IMR-90 (cell line): ENCODE measurements at regions not wholly inside any gene's neighbourhood (a gene's known extent, or its start where the extent isn't known, plus 50 kb on each side); places are given as distances from the start of the nearest gene placed in this dataset.

Source experiments
- ATAC-seq: fragments of 200-7000 bp; cut with Tn5 transposase; 2 replicates; pipeline ENCODE4 v1.9.1; 2020; ENCODE audit warnings: low read depth, mild to moderate bottlenecking, moderate library complexity
- BruUV-seq: library from RNA; stranded (reverse); fragments of 400-500 nt; replicated peaks from 2 replicates; lab custom pipeline; 2021; lab: Mats Ljungman, UMichigan
- CTCF ChIA-PET: fragments of 300-600 bp; formaldehyde crosslinking; extraction: SDS; loops from one replicate; lab custom pipeline; 2021; ENCODE audit warnings: antibody characterized with exemption; lab: Yijun Ruan, JAX
- POLR2A ChIA-PET: fragments of 300-600 bp; sonication (Branson Sonifier 250); formaldehyde crosslinking; loops from one replicate; lab custom pipeline; 2022; ENCODE audit warnings: antibody characterized with exemption; ENCODE audit not compliant: unreplicated experiment; lab: Charles Lee
- DNase-seq: peaks from one replicate; pipeline ENCODE4 v3.0.0; 2013
- H2AFZ ChIP-seq: replicated peaks from 2 replicates; pipeline ENCODE3; 2013; ENCODE audit warnings: low read length, mild to moderate bottlenecking; ENCODE audit not compliant: poor library complexity
- H2AK5ac ChIP-seq: 2 replicates; pipeline ENCODE4 v1.6.1; 2013; ENCODE audit warnings: low read depth, low read length, inconsistent platforms
- H2AK9ac ChIP-seq: replicated peaks from 2 replicates; pipeline ENCODE3; 2013; ENCODE audit warnings: mild to moderate bottlenecking, low read depth, low read length, moderate library complexity; ENCODE audit not compliant: poor library complexity
- H2BK120ac ChIP-seq: 2 replicates; pipeline ENCODE4 v1.6.1; 2013; ENCODE audit warnings: low read depth, low read length, inconsistent platforms
- H2BK15ac ChIP-seq: 3 replicates; pipeline ENCODE4 v1.6.1; 2013; ENCODE audit warnings: low read depth, low read length, inconsistent platforms
- H2BK20ac ChIP-seq: 2 replicates; pipeline ENCODE4 v1.6.1; 2013; ENCODE audit warnings: low read depth, mild to moderate bottlenecking, inconsistent platforms, low read length, moderate library complexity
- H2BK5ac ChIP-seq: 2 replicates; pipeline ENCODE4 v1.6.1; 2013; ENCODE audit warnings: mild to moderate bottlenecking, low read depth, low read length, inconsistent platforms; ENCODE audit not compliant: poor library complexity, severe bottlenecking
- H3K14ac ChIP-seq: replicated peaks from 2 replicates; pipeline ENCODE4 v1.6.1; 2013; ENCODE audit warnings: low read depth, low read length, inconsistent platforms
- H3K18ac ChIP-seq: 2 replicates; pipeline ENCODE4 v1.6.1; 2013; ENCODE audit warnings: low read depth, low read length, control low read depth
- H3K23ac ChIP-seq: 2 replicates; pipeline ENCODE4 v1.6.1; 2013; ENCODE audit warnings: low read depth, low read length, inconsistent platforms
- H3K27ac ChIP-seq: 2 replicates; pipeline ENCODE4 v1.5.1; 2013; ENCODE audit warnings: mild to moderate bottlenecking, control low read depth, low read length; ENCODE audit not compliant: insufficient read depth
- H3K27me3 ChIP-seq: 2 replicates; pipeline ENCODE4 v1.6.1; 2013; ENCODE audit warnings: low read length; ENCODE audit not compliant: control insufficient read depth, insufficient read depth
- H3K36me3 ChIP-seq: 2 replicates; pipeline ENCODE4 v1.6.1; 2013; ENCODE audit warnings: low read length, mixed read lengths; ENCODE audit not compliant: control insufficient read depth, insufficient read depth
- H3K4ac ChIP-seq: 2 replicates; pipeline ENCODE4 v1.6.1; 2013; ENCODE audit warnings: low read depth, low read length, inconsistent platforms
- H3K4me1 ChIP-seq: 2 replicates; pipeline ENCODE4 v1.6.1; 2013; ENCODE audit warnings: low read length, mixed read lengths; ENCODE audit not compliant: control insufficient read depth, insufficient read depth
- H3K4me2 ChIP-seq: 2 replicates; pipeline ENCODE4 v1.6.1; 2013; ENCODE audit warnings: low read depth, mild to moderate bottlenecking, control low read depth, low read length, moderate library complexity
- H3K4me3 ChIP-seq: 2 replicates; pipeline ENCODE4 v1.5.1; 2013; ENCODE audit warnings: low read depth, mild to moderate bottlenecking, control low read depth, low read length, moderate library complexity; ENCODE audit not compliant: insufficient read depth
- H3K56ac ChIP-seq: 2 replicates; pipeline ENCODE4 v1.6.1; 2013; ENCODE audit warnings: low read length, inconsistent platforms; ENCODE audit not compliant: insufficient read depth; ENCODE audit errors: extremely low read depth
- H3K79me1 ChIP-seq, 2 experiments: 2 replicates each; pipeline ENCODE4 v1.6.1; 2013; ENCODE audit warnings: low read length in 2 of 2, inconsistent platforms in 1 of 2, low read depth in 1 of 2
- H3K9ac ChIP-seq: 2 replicates; pipeline ENCODE4 v1.6.1; 2013; ENCODE audit warnings: low read depth, low read length, control low read depth
- H3K9me1 ChIP-seq: 2 replicates; pipeline ENCODE4 v1.6.1; 2013; ENCODE audit warnings: low read length, inconsistent platforms; ENCODE audit not compliant: insufficient read depth
- H3K9me3 ChIP-seq: 2 replicates; pipeline ENCODE4 v1.6.1; 2013; ENCODE audit warnings: low read length; ENCODE audit not compliant: control insufficient read depth, insufficient read depth
- H4K20me1 ChIP-seq: 2 replicates; pipeline ENCODE4 v1.6.1; 2013; ENCODE audit warnings: low read length, inconsistent platforms; ENCODE audit not compliant: insufficient read depth
- H4K5ac ChIP-seq: 2 replicates; pipeline ENCODE4 v1.6.1; 2013; ENCODE audit warnings: mild to moderate bottlenecking, low read depth, low read length, control low read depth
- H4K8ac ChIP-seq, 2 experiments: 2 replicates each; pipeline ENCODE4 v1.6.1; 2013; ENCODE audit warnings: low read depth in 2 of 2, low read length in 2 of 2, control low read depth in 1 of 2, inconsistent platforms in 1 of 2
- H4K91ac ChIP-seq: 2 replicates; pipeline ENCODE4 v1.6.1; 2013; ENCODE audit warnings: low read depth, low read length, inconsistent platforms; ENCODE audit not compliant: insufficient read depth
- BHLHE40 ChIP-seq: fragments of 150-350 bp; IDR thresholded peaks from 2 replicates; pipeline ENCODE4 v1.6.1; 2016; ENCODE audit warnings: mild to moderate bottlenecking, low read depth, low read length
- CEBPB ChIP-seq: IDR thresholded peaks from 2 replicates; pipeline ENCODE4 v1.6.1; 2012; ENCODE audit warnings: low read depth, low read length, improper control_type of control experiment
- CHD1 ChIP-seq: IDR thresholded peaks from 2 replicates; pipeline ENCODE4 v1.6.1; 2012; ENCODE audit warnings: low read depth, low read length, improper control_type of control experiment
- FOS ChIP-seq: fragments of 150-350 bp; IDR thresholded peaks from 2 replicates; pipeline ENCODE4 v1.6.1; 2016; ENCODE audit warnings: low read depth, low read length
- MAFK ChIP-seq: IDR thresholded peaks from 2 replicates; pipeline ENCODE4 v1.6.1; 2012; ENCODE audit warnings: low read depth, low read length, improper control_type of control experiment
- MAZ ChIP-seq: IDR thresholded peaks from 2 replicates; pipeline ENCODE4 v1.6.1; 2012; ENCODE audit warnings: low read depth, mild to moderate bottlenecking, low read length, improper control_type of control experiment, moderate library complexity, borderline replicate concordance
- MXI1 ChIP-seq: IDR thresholded peaks from 2 replicates; pipeline ENCODE4 v1.6.1; 2012; ENCODE audit warnings: low read depth, mild to moderate bottlenecking, low read length, moderate library complexity, borderline replicate concordance
- NFE2L2 ChIP-seq: fragments of 150-350 bp; IDR thresholded peaks from 2 replicates; pipeline ENCODE4 v1.6.1; 2016; ENCODE audit warnings: low read depth, mild to moderate bottlenecking, low read length
- POLR2A ChIP-seq: IDR thresholded peaks from 2 replicates; pipeline ENCODE4 v1.6.1; 2012; ENCODE audit warnings: mild to moderate bottlenecking, low read depth, low read length
- RAD21 ChIP-seq: IDR thresholded peaks from 2 replicates; pipeline ENCODE4 v1.6.1; 2012; ENCODE audit warnings: low read length, improper control_type of control experiment
- RCOR1 ChIP-seq: IDR thresholded peaks from 2 replicates; pipeline ENCODE4 v1.6.1; 2012; ENCODE audit warnings: mild to moderate bottlenecking, low read length, improper control_type of control experiment; ENCODE audit not compliant: insufficient replicate concordance
- RFX5 ChIP-seq: IDR thresholded peaks from 2 replicates; pipeline ENCODE4 v1.8.0; 2012; ENCODE audit warnings: low read depth, mild to moderate bottlenecking, low read length, moderate library complexity
- SMC3 ChIP-seq: fragments of 150-350 bp; IDR thresholded peaks from 2 replicates; pipeline ENCODE4 v1.6.1; 2016; ENCODE audit warnings: low read depth, mild to moderate bottlenecking, antibody characterized with exemption, low read length, moderate library complexity
- WGBS, 2 experiments: methylation state at CpG; one replicate each; pipeline versions ENCODE4 v1.1.5 to v1.1.7; 2013; ENCODE audit warnings: missing lambda C conversion rate in 2 of 2; ENCODE audit not compliant: insufficient read length in 1 of 2; ENCODE audit errors: extremely low coverage in 2 of 2; 5-methylcytosine and 5-hydroxymethylcytosine counted together
- dilution Hi-C: fragments of 300-500 bp; cut with HindIII; formaldehyde crosslinking; loops from one replicate; pipeline ENCODE4 v1.14.3; 2018; ENCODE audit warnings: low sequenced_read_pairs; ENCODE audit not compliant: unreplicated experiment
- in situ Hi-C: fragments of 300-500 bp; cut with MboI; formaldehyde crosslinking; loops from 3 replicates; pipeline ENCODE4 v1.14.3; 2019; ENCODE audit warnings: low sequenced_read_pairs, inconsistent platforms, mixed read lengths
- intact Hi-C: fragments of 100-400 bp; cut with micrococcal nuclease; formaldehyde crosslinking; loops from 2 replicates; pipeline ENCODE4 v1.10.0; 2022
- TF ChIP-seq, protein P1 (sequence below): conservative IDR thresholded peaks from 2 replicates; pipeline ENCODE4 v1.5.1; 2012; ENCODE audit warnings: mild to moderate bottlenecking, low read depth, low read length, improper control_type of control experiment
- TF ChIP-seq, protein P2 (sequence below): fragments of 150-350 bp; IDR thresholded peaks from 2 replicates; pipeline ENCODE4 v1.6.1; 2017; ENCODE audit warnings: mild to moderate bottlenecking, antibody characterized with exemption, low read length, low read depth

DNA sequence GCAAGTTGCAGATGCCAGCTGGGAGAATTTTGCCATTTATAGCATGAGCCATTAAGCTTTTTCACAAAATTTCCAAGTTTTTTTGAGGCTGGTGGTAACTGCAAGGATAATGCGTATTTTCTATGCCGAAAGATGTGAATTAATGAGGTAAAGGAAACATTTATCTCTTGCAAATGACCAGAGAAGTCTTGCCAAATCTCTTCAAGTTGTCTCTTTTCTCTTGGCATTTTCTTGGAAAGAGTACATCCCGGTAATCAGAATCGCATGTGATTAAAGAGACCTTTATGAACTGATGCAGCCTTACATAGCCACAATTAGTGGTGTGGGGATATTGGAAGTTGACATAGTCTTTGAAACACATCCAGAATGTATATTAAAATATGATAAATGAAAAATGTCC is 136.5 kb upstream of the MMADHC start:
- TF ChIP-seq NFE2L2 (no peak), CEBPB (no peak), POLR2A (no peak), BHLHE40 (no peak), SMC3 (no peak), MXI1 (no peak), RCOR1 (no peak), RAD21 (no peak), MAZ (no peak), FOS (no peak), RFX5 (no peak), CHD1 (no peak), MAFK (no peak)
- TF ChIP-seq, protein P1, sequence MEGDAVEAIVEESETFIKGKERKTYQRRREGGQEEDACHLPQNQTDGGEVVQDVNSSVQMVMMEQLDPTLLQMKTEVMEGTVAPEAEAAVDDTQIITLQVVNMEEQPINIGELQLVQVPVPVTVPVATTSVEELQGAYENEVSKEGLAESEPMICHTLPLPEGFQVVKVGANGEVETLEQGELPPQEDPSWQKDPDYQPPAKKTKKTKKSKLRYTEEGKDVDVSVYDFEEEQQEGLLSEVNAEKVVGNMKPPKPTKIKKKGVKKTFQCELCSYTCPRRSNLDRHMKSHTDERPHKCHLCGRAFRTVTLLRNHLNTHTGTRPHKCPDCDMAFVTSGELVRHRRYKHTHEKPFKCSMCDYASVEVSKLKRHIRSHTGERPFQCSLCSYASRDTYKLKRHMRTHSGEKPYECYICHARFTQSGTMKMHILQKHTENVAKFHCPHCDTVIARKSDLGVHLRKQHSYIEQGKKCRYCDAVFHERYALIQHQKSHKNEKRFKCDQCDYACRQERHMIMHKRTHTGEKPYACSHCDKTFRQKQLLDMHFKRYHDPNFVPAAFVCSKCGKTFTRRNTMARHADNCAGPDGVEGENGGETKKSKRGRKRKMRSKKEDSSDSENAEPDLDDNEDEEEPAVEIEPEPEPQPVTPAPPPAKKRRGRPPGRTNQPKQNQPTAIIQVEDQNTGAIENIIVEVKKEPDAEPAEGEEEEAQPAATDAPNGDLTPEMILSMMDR: no peak
- TF ChIP-seq, protein P2, sequence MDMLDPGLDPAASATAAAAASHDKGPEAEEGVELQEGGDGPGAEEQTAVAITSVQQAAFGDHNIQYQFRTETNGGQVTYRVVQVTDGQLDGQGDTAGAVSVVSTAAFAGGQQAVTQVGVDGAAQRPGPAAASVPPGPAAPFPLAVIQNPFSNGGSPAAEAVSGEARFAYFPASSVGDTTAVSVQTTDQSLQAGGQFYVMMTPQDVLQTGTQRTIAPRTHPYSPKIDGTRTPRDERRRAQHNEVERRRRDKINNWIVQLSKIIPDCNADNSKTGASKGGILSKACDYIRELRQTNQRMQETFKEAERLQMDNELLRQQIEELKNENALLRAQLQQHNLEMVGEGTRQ: no peak
- H3K36me3 ChIP-seq: no peaks in the 10 kb centered on the region
- no peaks in the 10 kb centered on the region for H3K9me1 ChIP-seq
- no peak overlapping the region for H3K4me2 ChIP-seq
- H3K79me1 ChIP-seq: no peaks in the 10 kb centered on the region
- H3K4me3 ChIP-seq: no peak overlapping the region
- H4K5ac ChIP-seq: no peak overlapping the region
- no peak overlapping the region for H3K9ac ChIP-seq
- H3K4ac ChIP-seq: no peak overlapping the region
- H2BK5ac ChIP-seq: no peak overlapping the region
- H3K18ac ChIP-seq: no peak overlapping the region
- no peak for ATAC-seq
- H3K9me3 ChIP-seq: no peaks in the 10 kb centered on the region
- no peak overlapping the region for H3K56ac ChIP-seq
- intact Hi-C loops (no loop called here), dilution Hi-C loops (no loop called here), in situ Hi-C loops (no loop called here)
- ChIA-PET POLR2A (interaction anchor here (0.6 kb wide), 1 partner anchor 40 kb away, joined by 10 read pairs; no protein-coding TSS in a partner anchor), CTCF (no interaction called here)
- no peak overlapping the region for H2AK9ac ChIP-seq
- no peak overlapping the region for H2BK120ac ChIP-seq
- H2BK15ac ChIP-seq: no peak overlapping the region
- H2AFZ ChIP-seq: no peak overlapping the region
- H3K27ac ChIP-seq: no peak overlapping the region
- no CpG with 5 or more reads among the region's 4 CpGs for WGBS, 2 experiments
- H4K91ac ChIP-seq: no peak overlapping the region
- no TSS peak for BruUV-seq
- H3K4me1 ChIP-seq: peaks cover 6% of the 10 kb centered on the region
- no peak overlapping the region for H3K14ac ChIP-seq
- no peak overlapping the region for H2AK5ac ChIP-seq
- H4K20me1 ChIP-seq: no peaks in the 10 kb centered on the region
- no peak overlapping the region for H2BK20ac ChIP-seq
- no peak overlapping the region for H4K8ac ChIP-seq
- H3K23ac ChIP-seq: no peak overlapping the region
- no peak for DNase-seq
- no peaks in the 10 kb centered on the region for H3K27me3 ChIP-seq
